HCT116 (cell line): ENCODE measurements at regions not wholly inside any gene's neighbourhood (a gene's known extent, or its start where the extent isn't known, plus 50 kb on each side); places are given as distances from the start of the nearest gene placed in this dataset.

ENCODE experiments used
- ATF3 ChIP-seq: IDR thresholded peaks from 2 replicates; pipeline ENCODE4 v1.6.1; 2012
- CEBPB ChIP-seq: IDR thresholded peaks from 2 replicates; pipeline ENCODE4 v1.6.1; 2012; ENCODE audit warnings: low read depth
- CTCF ChIP-seq, 3 experiments: fragments of 200-600 bp in 1 of 3; sonication (generic) in 1 of 3; IDR thresholded peaks in 2 of 3; conservative IDR thresholded peaks in 1 of 3; 2 replicates each; pipeline ENCODE4 v1.5.1; 2012 to 2017; ENCODE audit warnings: low read depth in 2 of 3, low read length in 2 of 3, antibody characterized with exemption in 1 of 3, borderline replicate concordance in 1 of 3, control low read depth in 1 of 3, mild to moderate bottlenecking in 1 of 3, mixed read lengths in 1 of 3, mixed run types in 1 of 3, moderate library complexity in 1 of 3; ENCODE audit not compliant: insufficient read depth in 1 of 3
- POLR2A ChIP-seq: IDR thresholded peaks from 2 replicates; pipeline ENCODE4 v1.7.0; 2011; ENCODE audit warnings: borderline replicate concordance; ENCODE audit not compliant: insufficient read depth, insufficient read length; ENCODE audit errors: extremely low read depth
- POLR2AphosphoS5 ChIP-seq: IDR thresholded peaks from 2 replicates; pipeline ENCODE4 v1.6.1; 2011; ENCODE audit warnings: mild to moderate bottlenecking, low read depth, low read length, moderate library complexity
- REST ChIP-seq: IDR thresholded peaks from 2 replicates; pipeline ENCODE4 v1.6.1; 2012; ENCODE audit warnings: low read depth
- SIN3A ChIP-seq: IDR thresholded peaks from 2 replicates; pipeline ENCODE4 v1.6.1; 2012; ENCODE audit warnings: low read depth
- SRF ChIP-seq: IDR thresholded peaks from 2 replicates; pipeline ENCODE4 v1.6.1; 2012; ENCODE audit warnings: low read depth
- YY1 ChIP-seq: IDR thresholded peaks from 2 replicates; pipeline ENCODE4 v1.6.1; 2011; ENCODE audit warnings: low read length, low read depth, moderate library complexity, mild to moderate bottlenecking; ENCODE audit not compliant: insufficient replicate concordance; ENCODE audit errors: extremely low read depth
- ZNF274 ChIP-seq: fragments of 200-500 bp; sonication (Bioruptor generic); IDR thresholded peaks from 2 replicates; pipeline ENCODE4 v1.6.1; 2014; ENCODE audit warnings: mild to moderate bottlenecking, low read depth, low read length, inconsistent platforms

- no peak for TF ChIP-seq CEBPB
- TF ChIP-seq POLR2AphosphoS5, result no peak
- no peak for TF ChIP-seq REST
- no peak for TF ChIP-seq CTCF (IDR thresholded peaks at IDR 0.05 in 2 of 3, conservative IDR thresholded peaks at IDR 0.05 in 1 of 3; ENCODE audit: borderline replicate concordance in 1 of 3, insufficient read depth in 1 of 3, low read depth in 2 of 3, low read length in 2 of 3)
- TF ChIP-seq SRF, result no peak
- TF ChIP-seq ZNF274, result no peak
- TF ChIP-seq YY1, result no peak
- TF ChIP-seq POLR2A, result no peak
- TF ChIP-seq SIN3A, result no peak
- TF ChIP-seq ATF3, result no peak
These were observed 433.0 kb upstream of the RUNX1 start for GRCh38 chr21:35482096-35482495.
